Neural cell (in vitro differentiated cells): ENCODE measurements at regions not wholly inside any gene's neighbourhood (a gene's known extent, or its start where the extent isn't known, plus 50 kb on each side); places are given as distances from the start of the nearest gene placed in this dataset.

Source experiments
- H2AFZ ChIP-seq: fragments of 200-600, 300-800 bp; sonication (generic), shearing (Covaris generic); 2 replicates; pipeline ENCODE4 v1.6.0; 2014; ENCODE audit warnings: low read depth, mild to moderate bottlenecking, antibody characterized with exemption, low read length, moderate library complexity
- H3F3A ChIP-seq: fragments of 200-600 bp; shearing (Covaris generic); 2 replicates; pipeline ENCODE4 v1.6.1; 2016; ENCODE audit warnings: mild to moderate bottlenecking, moderate library complexity, mixed read lengths, antibody characterized with exemption, low read length; ENCODE audit not compliant: insufficient read depth, poor library complexity, severe bottlenecking
- H3K27ac ChIP-seq: fragments of 200-600, 300-800 bp; sonication (generic), shearing (Covaris generic); 2 replicates; pipeline ENCODE4 v1.5.1; 2014; ENCODE audit warnings: mild to moderate bottlenecking, low read length, moderate library complexity
- H3K27me3 ChIP-seq: fragments of 300-800, 200-600 bp; sonication (generic), shearing (Covaris generic); 2 replicates; pipeline ENCODE4 v1.6.0; 2014; ENCODE audit warnings: mild to moderate bottlenecking, low read depth, low read length, moderate library complexity; ENCODE audit not compliant: insufficient read depth
- H3K36me3 ChIP-seq: fragments of 300-800, 200-600 bp; sonication (generic), shearing (Covaris generic); 2 replicates; pipeline ENCODE4 v1.5.1; 2014; ENCODE audit warnings: mild to moderate bottlenecking, antibody characterized with exemption, low read length, moderate library complexity; ENCODE audit not compliant: insufficient read depth
- H3K4me2 ChIP-seq: fragments of 300-800, 200-600 bp; sonication (generic), shearing (Covaris generic); 2 replicates; pipeline ENCODE4 v1.6.0; 2014; ENCODE audit warnings: mild to moderate bottlenecking, low read length
- H3K4me3 ChIP-seq: fragments of 300-800, 200-600 bp; sonication (generic), shearing (Covaris generic); 2 replicates; pipeline ENCODE4 v1.5.1; 2014; ENCODE audit warnings: mild to moderate bottlenecking, low read length, moderate library complexity
- H3K79me2 ChIP-seq: fragments of 200-600 bp; shearing (Covaris generic); replicated peaks from 2 replicates; pipeline ENCODE4 v1.6.0; 2014; ENCODE audit warnings: mild to moderate bottlenecking, low read length, moderate library complexity; ENCODE audit not compliant: insufficient read depth
- H3K9ac ChIP-seq: fragments of 300-800, 200-600 bp; sonication (generic), shearing (Covaris generic); 2 replicates; pipeline ENCODE4 v1.6.1; 2016; ENCODE audit warnings: mild to moderate bottlenecking, low read length, mixed read lengths
- H3K9me2 ChIP-seq: fragments of 200-600 bp; shearing (Covaris generic); 2 replicates; pipeline ENCODE4 v1.6.1; 2016; ENCODE audit warnings: mild to moderate bottlenecking, low read length, mixed read lengths; ENCODE audit not compliant: insufficient read depth
- H3K9me3 ChIP-seq: fragments of 200-600, 300-800 bp; sonication (generic), shearing (Covaris generic); 2 replicates; pipeline ENCODE4 v1.6.1; 2016; ENCODE audit warnings: mild to moderate bottlenecking, mixed run types, low read length, moderate library complexity, mixed read lengths
- H4K20me1 ChIP-seq: fragments of 200-600 bp; shearing (Covaris generic); 2 replicates; pipeline ENCODE4 v1.6.1; 2016; ENCODE audit warnings: mild to moderate bottlenecking, mixed run types; ENCODE audit not compliant: insufficient read depth
- EP300 ChIP-seq: fragments of 450-650 bp; conservative IDR thresholded peaks from 2 replicates; pipeline ENCODE4 v1.6.1; 2014; ENCODE audit warnings: antibody characterized with exemption, mild to moderate bottlenecking, moderate library complexity; ENCODE audit not compliant: poor library complexity, severe bottlenecking
- EZH2 ChIP-seq: fragments of 200-600, 300-800 bp; shearing (Covaris generic), sonication (generic); IDR thresholded peaks from 2 replicates; pipeline ENCODE4 v1.6.1; 2014; ENCODE audit warnings: antibody characterized with exemption, low read length, borderline replicate concordance, mild to moderate bottlenecking; ENCODE audit not compliant: insufficient read depth, poor library complexity, severe bottlenecking
- MXI1 ChIP-seq: fragments of 450-650 bp; conservative IDR thresholded peaks from 2 replicates; pipeline ENCODE4 v1.6.1; 2014; ENCODE audit warnings: antibody characterized with exemption, mild to moderate bottlenecking; ENCODE audit not compliant: poor library complexity, severe bottlenecking
- POLR2AphosphoS5 ChIP-seq: IDR thresholded peaks from 2 replicates; pipeline ENCODE4 v1.6.1; 2012
- RAD21 ChIP-seq: fragments of 450-650 bp; conservative IDR thresholded peaks from 2 replicates; pipeline ENCODE4 v1.6.1; 2014; ENCODE audit warnings: antibody characterized with exemption, mild to moderate bottlenecking, moderate library complexity
- SMC3 ChIP-seq: fragments of 450-650 bp; conservative IDR thresholded peaks from 2 replicates; pipeline ENCODE4 v1.6.1; 2014; ENCODE audit warnings: antibody characterized with exemption, mild to moderate bottlenecking, moderate library complexity; ENCODE audit not compliant: poor library complexity
- TAF1 ChIP-seq: IDR thresholded peaks from 2 replicates; pipeline ENCODE4 v1.6.1; 2012; ENCODE audit warnings: low read depth
- TF ChIP-seq, protein P1 (sequence below): IDR thresholded peaks from 2 replicates; pipeline ENCODE4 v1.6.1; 2012; ENCODE audit warnings: borderline replicate concordance
- TF ChIP-seq, protein P2 (sequence below): fragments of 450-650 bp; IDR thresholded peaks from 2 replicates; pipeline ENCODE4 v1.5.1; 2014; ENCODE audit warnings: antibody characterized with exemption, mild to moderate bottlenecking, moderate library complexity; ENCODE audit not compliant: poor library complexity, severe bottlenecking

- Histone ChIP-seq H3K79me2 (no peaks in the 10 kb centered on the region), H3K9me3 (no peaks in the 10 kb centered on the region), H2AFZ (no peak overlapping the region), H3K9ac (no peak overlapping the region), H3K4me2 (no peak overlapping the region), H3K9me2 (no peaks in the 10 kb centered on the region), H3K27me3 (no peaks in the 10 kb centered on the region), H4K20me1 (no peaks in the 10 kb centered on the region), H3K27ac (no peak overlapping the region), H3K4me3 (no peak overlapping the region), H3F3A (no peaks in the 10 kb centered on the region), H3K36me3 (no peaks in the 10 kb centered on the region)
- TF ChIP-seq, protein P1, sequence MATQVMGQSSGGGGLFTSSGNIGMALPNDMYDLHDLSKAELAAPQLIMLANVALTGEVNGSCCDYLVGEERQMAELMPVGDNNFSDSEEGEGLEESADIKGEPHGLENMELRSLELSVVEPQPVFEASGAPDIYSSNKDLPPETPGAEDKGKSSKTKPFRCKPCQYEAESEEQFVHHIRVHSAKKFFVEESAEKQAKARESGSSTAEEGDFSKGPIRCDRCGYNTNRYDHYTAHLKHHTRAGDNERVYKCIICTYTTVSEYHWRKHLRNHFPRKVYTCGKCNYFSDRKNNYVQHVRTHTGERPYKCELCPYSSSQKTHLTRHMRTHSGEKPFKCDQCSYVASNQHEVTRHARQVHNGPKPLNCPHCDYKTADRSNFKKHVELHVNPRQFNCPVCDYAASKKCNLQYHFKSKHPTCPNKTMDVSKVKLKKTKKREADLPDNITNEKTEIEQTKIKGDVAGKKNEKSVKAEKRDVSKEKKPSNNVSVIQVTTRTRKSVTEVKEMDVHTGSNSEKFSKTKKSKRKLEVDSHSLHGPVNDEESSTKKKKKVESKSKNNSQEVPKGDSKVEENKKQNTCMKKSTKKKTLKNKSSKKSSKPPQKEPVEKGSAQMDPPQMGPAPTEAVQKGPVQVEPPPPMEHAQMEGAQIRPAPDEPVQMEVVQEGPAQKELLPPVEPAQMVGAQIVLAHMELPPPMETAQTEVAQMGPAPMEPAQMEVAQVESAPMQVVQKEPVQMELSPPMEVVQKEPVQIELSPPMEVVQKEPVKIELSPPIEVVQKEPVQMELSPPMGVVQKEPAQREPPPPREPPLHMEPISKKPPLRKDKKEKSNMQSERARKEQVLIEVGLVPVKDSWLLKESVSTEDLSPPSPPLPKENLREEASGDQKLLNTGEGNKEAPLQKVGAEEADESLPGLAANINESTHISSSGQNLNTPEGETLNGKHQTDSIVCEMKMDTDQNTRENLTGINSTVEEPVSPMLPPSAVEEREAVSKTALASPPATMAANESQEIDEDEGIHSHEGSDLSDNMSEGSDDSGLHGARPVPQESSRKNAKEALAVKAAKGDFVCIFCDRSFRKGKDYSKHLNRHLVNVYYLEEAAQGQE: no peak
- TF ChIP-seq SMC3 (no peak), EZH2 (no peak), EP300 (no peak), RAD21 (no peak), POLR2AphosphoS5 (no peak), MXI1 (no peak), TAF1 (no peak)
- TF ChIP-seq, protein P2, sequence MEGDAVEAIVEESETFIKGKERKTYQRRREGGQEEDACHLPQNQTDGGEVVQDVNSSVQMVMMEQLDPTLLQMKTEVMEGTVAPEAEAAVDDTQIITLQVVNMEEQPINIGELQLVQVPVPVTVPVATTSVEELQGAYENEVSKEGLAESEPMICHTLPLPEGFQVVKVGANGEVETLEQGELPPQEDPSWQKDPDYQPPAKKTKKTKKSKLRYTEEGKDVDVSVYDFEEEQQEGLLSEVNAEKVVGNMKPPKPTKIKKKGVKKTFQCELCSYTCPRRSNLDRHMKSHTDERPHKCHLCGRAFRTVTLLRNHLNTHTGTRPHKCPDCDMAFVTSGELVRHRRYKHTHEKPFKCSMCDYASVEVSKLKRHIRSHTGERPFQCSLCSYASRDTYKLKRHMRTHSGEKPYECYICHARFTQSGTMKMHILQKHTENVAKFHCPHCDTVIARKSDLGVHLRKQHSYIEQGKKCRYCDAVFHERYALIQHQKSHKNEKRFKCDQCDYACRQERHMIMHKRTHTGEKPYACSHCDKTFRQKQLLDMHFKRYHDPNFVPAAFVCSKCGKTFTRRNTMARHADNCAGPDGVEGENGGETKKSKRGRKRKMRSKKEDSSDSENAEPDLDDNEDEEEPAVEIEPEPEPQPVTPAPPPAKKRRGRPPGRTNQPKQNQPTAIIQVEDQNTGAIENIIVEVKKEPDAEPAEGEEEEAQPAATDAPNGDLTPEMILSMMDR: no peak
Observed at GRCh38 chr6:154891901-154892300, 103.2 kb upstream of the TIAM2 start.

GRCh38 chr6:154893917-154894316 lies 101.2 kb upstream of the TIAM2 start:
- no peaks in the 10 kb centered on the region for H3K27me3 ChIP-seq
- no peaks in the 10 kb centered on the region for H3F3A ChIP-seq
- H3K4me3 ChIP-seq: no peak overlapping the region
- H3K36me3 ChIP-seq: no peaks in the 10 kb centered on the region
- H3K27ac ChIP-seq: no peak overlapping the region
- TF ChIP-seq EP300 (no peak), EZH2 (no peak), RAD21 (no peak), SMC3 (no peak), TAF1 (no peak), POLR2AphosphoS5 (no peak), MXI1 (no peak)
- TF ChIP-seq, protein P1: no peak
- TF ChIP-seq, protein P2: no peak
- no peaks in the 10 kb centered on the region for H3K9me3 ChIP-seq
- no peaks in the 10 kb centered on the region for H3K79me2 ChIP-seq
- H3K4me2 ChIP-seq: no peak overlapping the region
- no peak overlapping the region for H3K9ac ChIP-seq
- H3K9me2 ChIP-seq: no peaks in the 10 kb centered on the region
- no peak overlapping the region for H2AFZ ChIP-seq
- no peaks in the 10 kb centered on the region for H4K20me1 ChIP-seq
